Breast epithelium (tissue), 3 donors: ENCODE measurements at regions not wholly inside any gene's neighbourhood (a gene's known extent, or its start where the extent isn't known, plus 50 kb on each side); places are given as distances from the start of the nearest gene placed in this dataset.

Experiments used
- CTCF ChIP-seq, 3 donors: fragments of 450-650 bp; IDR thresholded peaks; one replicate each; pipeline ENCODE4 v1.5.1; 2016 to 2017; ENCODE audit warnings: antibody characterized with exemption in 3 of 3, mild to moderate bottlenecking in 3 of 3, moderate library complexity in 3 of 3
- POLR2A ChIP-seq: fragments of 450-650 bp; IDR thresholded peaks from one replicate; pipeline ENCODE4 v1.6.1; 2016; ENCODE audit warnings: antibody characterized with exemption, mild to moderate bottlenecking, moderate library complexity
- POLR2AphosphoS5 ChIP-seq, 3 donors: sonication (generic); formaldehyde crosslinking; IDR thresholded peaks; one replicate each; pipeline ENCODE4 v1.6.1; 2017; ENCODE audit warnings: antibody characterized with exemption in 3 of 3

- TF ChIP-seq CTCF (IDR thresholded peaks at IDR 0.05) (no peak), POLR2A (no peak), POLR2AphosphoS5 (IDR thresholded peaks at IDR 0.05) (no peak)
Observed at GRCh38 chr7:41814888-41815287, 112.0 kb upstream of the INHBA start.
